ENCODE measurements at regions not wholly inside any gene's neighbourhood (a gene's known extent, or its start where the extent isn't known, plus 50 kb on each side); places are given as distances from the start of the nearest gene placed in this dataset.

- TF ChIP-seq POLR2A (IDR thresholded peaks at IDR 0.05) (no peak), CTCF (IDR thresholded peaks at IDR 0.05) (no peak)
Measured at GRCh38 chr6:108744244-108744972, 103.8 kb upstream of the ARMC2 start.

Measured in vagina (tissue), 2 donors.